ENCODE measurements at regions not wholly inside any gene's neighbourhood (a gene's known extent, or its start where the extent isn't known, plus 50 kb on each side); places are given as distances from the start of the nearest gene placed in this dataset.
A peak's percentile ranks its signal among the peaks of the same experiment; 100 is the strongest.

GRCh38 chr13:61151062-61151461 lies 264.6 kb downstream of the PCDH20 start:
- Histone ChIP-seq H3K27me3 (replicated peaks in 1 of 4; ENCODE audit: control insufficient read depth in 3 of 4, extremely low read depth in 1 of 4, insufficient read depth in 3 of 4, low read length in 3 of 4) (no peaks in the 10 kb centered on the region), H3K36me3 (ENCODE audit: control insufficient read depth in 2 of 4, insufficient read depth in 4 of 4, low read length in 3 of 4) (no peaks in the 10 kb centered on the region), H3K14ac (ENCODE audit: insufficient read length) (no peak overlapping the region), H3K4me1 (replicated peaks in 1 of 4; ENCODE audit: control insufficient read depth in 3 of 4, insufficient read depth in 4 of 4, low read length in 3 of 4) (peaks cover 0 to 2% (median 0%) of the 10 kb centered on the region in 4 experiments; a peak in 1 of 7 replicates), H2BK120ac (replicated peaks; ENCODE audit: low read depth, low read length) (no peak overlapping the region), H4K8ac (ENCODE audit: extremely low read depth, insufficient read depth, low read length) (no peak overlapping the region), H4K5ac (ENCODE audit: insufficient read length, low read depth, low read length) (no peak overlapping the region), H3K23ac (ENCODE audit: insufficient read length) (no peak overlapping the region), H4K20me1 (replicated peaks in 1 of 2; ENCODE audit: control insufficient read depth in 1 of 2, insufficient read depth in 2 of 2, low read length in 2 of 2) (no peaks in the 10 kb centered on the region), H3K79me1 (ENCODE audit: low read depth, low read length) (no peaks in the 10 kb centered on the region), H2BK5ac (ENCODE audit: low read depth, low read length) (no peak overlapping the region), H3K9ac (replicated peaks in 1 of 4; ENCODE audit: extremely low read depth in 1 of 4, low read depth in 3 of 4, low read length in 3 of 4) (no peak overlapping the region), H4K91ac (replicated peaks; ENCODE audit: insufficient read length, low read length) (no peak overlapping the region), H3K56ac (replicated peaks; ENCODE audit: insufficient read length, low read depth, low read length) (no peak overlapping the region), H3K9me3 (ENCODE audit: insufficient read depth in 2 of 2, low read depth in 1 of 2, low read length in 1 of 2) (no peaks in the 10 kb centered on the region), H3K27ac (ENCODE audit: low read depth, low read length) (no peak overlapping the region), H2AFZ (ENCODE audit: low read length) (peak overlapping the region; percentile 90; the same call in 1 of the 2 replicates), H2BK20ac (ENCODE audit: low read length) (no peak overlapping the region), H3K23me2 (ENCODE audit: low read depth, low read length) (no peaks in the 10 kb centered on the region), H2BK15ac (ENCODE audit: low read length) (no peak overlapping the region), H3K18ac (ENCODE audit: extremely low read depth, low read length) (no peak overlapping the region), H2AK5ac (ENCODE audit: low read depth, low read length) (no peak overlapping the region), H2BK12ac (ENCODE audit: low read depth, low read length) (no peak overlapping the region), H3K4me2 (ENCODE audit: insufficient read depth in 1 of 2, low read depth in 2 of 2, low read length in 2 of 2) (no peak overlapping the region), H3K4me3 (ENCODE audit: extremely low read depth in 1 of 4, insufficient read depth in 2 of 4, low read depth in 3 of 4, low read length in 4 of 4) (no peak overlapping the region), H3K4ac (replicated peaks; ENCODE audit: insufficient read length, low read depth, low read length) (no peak overlapping the region), H3K79me2 (ENCODE audit: control insufficient read depth in 1 of 2, insufficient read depth in 2 of 2, low read length in 2 of 2) (no peaks in the 10 kb centered on the region)
- DNase-seq (ENCODE audit: low read depth in 1 of 2, low spot score in 2 of 2) (no peak), FAIRE-seq (peak; percentile 60)
- POLR2A ChIA-PET (ENCODE audit: partially characterized antibody), result no interaction called here
- no peak for TF ChIP-seq CTCF (IDR thresholded peaks at IDR 0.05; ENCODE audit: control extremely low read depth in 1 of 3, insufficient read depth in 1 of 3, low read depth in 1 of 3, low read length in 3 of 3)
- TF ChIP-seq KDM1A (IDR thresholded peaks at IDR 0.05; ENCODE audit: borderline replicate concordance, low read length), result no peak
- CTCF ChIA-PET (ENCODE audit: partially characterized antibody), result no interaction called here
